GM13977 (cell line): ENCODE measurements at regions not wholly inside any gene's neighbourhood (a gene's known extent, or its start where the extent isn't known, plus 50 kb on each side); places are given as distances from the start of the nearest gene placed in this dataset.

Source experiments
- DNase-seq: peaks from one replicate; pipeline ENCODE4 v3.0.0; 2012; ENCODE audit warnings: low spot score
- in situ Hi-C: fragments of 300-500 bp; cut with MboI; formaldehyde crosslinking; loops from one replicate; pipeline ENCODE4 v1.12.0; 2022; ENCODE audit warnings: low sequenced_read_pairs, low pct_unique_long_range_greater_than_20kb, mixed read lengths, inconsistent platforms; ENCODE audit not compliant: unreplicated experiment
- TF ChIP-seq, protein P1 (sequence below): IDR thresholded peaks from 2 replicates; pipeline ENCODE4 v1.5.1; 2012; ENCODE audit warnings: mild to moderate bottlenecking, control low read depth; ENCODE audit not compliant: insufficient read depth; ENCODE audit errors: extremely low read depth, missing control alignments

DNA sequence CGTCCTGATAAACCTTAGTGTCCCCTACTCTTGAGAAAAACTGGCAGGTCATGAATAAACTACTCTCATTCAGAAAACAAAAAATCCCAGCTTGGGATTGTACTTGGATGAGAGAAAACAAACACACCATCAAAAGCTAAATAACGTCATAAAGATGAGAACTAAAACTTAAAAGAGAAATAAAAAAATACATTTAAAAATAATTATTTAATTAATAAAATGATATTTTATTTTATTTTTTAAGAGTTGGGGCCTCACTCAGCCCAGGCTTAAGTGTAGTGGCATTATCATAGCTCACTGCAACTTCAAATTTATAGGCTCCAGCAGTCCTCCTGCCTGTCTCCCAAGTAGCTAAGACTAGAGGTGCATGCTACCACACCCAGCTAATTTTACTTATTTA lies 125.4 kb upstream of the CA10 start:
- in situ Hi-C loops = no loop called here
- TF ChIP-seq, protein P1, sequence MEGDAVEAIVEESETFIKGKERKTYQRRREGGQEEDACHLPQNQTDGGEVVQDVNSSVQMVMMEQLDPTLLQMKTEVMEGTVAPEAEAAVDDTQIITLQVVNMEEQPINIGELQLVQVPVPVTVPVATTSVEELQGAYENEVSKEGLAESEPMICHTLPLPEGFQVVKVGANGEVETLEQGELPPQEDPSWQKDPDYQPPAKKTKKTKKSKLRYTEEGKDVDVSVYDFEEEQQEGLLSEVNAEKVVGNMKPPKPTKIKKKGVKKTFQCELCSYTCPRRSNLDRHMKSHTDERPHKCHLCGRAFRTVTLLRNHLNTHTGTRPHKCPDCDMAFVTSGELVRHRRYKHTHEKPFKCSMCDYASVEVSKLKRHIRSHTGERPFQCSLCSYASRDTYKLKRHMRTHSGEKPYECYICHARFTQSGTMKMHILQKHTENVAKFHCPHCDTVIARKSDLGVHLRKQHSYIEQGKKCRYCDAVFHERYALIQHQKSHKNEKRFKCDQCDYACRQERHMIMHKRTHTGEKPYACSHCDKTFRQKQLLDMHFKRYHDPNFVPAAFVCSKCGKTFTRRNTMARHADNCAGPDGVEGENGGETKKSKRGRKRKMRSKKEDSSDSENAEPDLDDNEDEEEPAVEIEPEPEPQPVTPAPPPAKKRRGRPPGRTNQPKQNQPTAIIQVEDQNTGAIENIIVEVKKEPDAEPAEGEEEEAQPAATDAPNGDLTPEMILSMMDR = no peak
- no peak for DNase-seq

DNA sequence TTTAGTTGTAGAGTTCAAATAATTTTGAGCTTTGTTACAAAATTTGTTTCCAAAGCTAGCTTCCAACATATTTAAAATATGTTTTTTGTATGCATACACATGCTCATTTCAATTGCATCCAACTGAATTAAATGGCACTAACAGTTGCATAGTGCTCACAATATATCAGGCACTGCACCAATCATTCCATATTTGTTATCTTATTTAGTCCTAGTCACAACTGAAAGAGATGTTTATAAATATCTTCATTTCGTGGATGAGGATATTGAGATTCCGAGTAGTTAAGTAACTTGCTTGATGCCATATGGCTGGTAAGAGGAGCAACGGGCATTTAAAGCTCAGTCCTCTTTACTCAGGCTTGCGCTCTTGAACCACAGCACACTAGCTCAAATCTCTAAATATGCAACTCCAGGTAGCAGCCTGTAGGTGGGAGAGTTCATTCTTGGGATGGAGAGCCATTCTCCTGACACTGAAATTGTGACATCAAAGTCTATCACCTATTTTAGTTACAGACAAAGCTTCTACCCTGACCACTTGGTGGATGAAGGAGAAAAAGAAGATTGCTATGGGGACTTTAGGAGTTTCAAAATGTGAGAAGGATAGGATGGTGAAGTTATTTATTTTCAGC lies 118.0 kb upstream of the CA10 start:
- TF ChIP-seq, protein P1 = no peak
- DNase-seq = no peak
- in situ Hi-C loops = no loop called here

DNA sequence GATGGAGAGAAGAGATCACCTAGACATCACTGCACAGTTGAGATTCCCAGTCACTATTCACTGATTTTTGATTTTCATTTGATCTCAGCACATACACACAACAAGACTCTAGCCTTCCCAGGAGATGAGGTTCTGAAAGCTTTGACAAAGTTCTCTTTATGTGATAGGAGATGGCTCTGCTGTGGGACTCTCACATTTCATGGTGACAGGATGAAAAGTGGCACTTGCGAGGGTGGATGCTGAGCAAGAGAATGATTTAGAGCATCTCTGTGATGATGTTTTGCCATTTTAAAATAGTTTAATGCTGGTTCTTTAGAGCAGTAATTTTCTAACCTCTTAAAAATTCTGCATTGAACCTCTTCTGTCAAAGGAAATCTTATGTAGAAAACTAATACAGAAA lies 113.3 kb upstream of the CA10 start:
- in situ Hi-C loops = no loop called here
- TF ChIP-seq, protein P1 = no peak

DNA sequence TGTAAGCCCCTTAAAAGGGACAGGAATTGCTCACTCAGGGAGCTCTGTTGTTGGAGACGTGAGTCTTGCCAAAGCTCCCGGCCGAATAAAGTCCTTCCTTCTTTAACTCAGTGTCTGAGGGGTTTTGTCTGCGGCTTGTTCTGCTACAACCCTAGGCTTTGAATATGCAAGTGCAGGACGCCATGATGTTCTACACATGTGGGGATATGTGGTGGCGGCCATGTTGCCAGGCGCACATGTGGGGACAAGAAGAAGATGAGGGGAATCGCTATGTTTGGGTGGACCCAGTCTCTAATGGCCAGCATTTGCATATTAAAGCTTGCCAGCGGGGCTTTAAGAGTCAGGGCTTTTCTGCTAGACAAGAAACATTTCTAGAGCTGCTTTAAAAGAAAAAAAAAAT lies 96.8 kb upstream of the CA10 start:
- in situ Hi-C loops = no loop called here
- DNase-seq = no peak
- TF ChIP-seq, protein P1 = no peak

More for the DNA sequence above, 113.3 kb upstream of the CA10 start:
- no peak for DNase-seq

DNA sequence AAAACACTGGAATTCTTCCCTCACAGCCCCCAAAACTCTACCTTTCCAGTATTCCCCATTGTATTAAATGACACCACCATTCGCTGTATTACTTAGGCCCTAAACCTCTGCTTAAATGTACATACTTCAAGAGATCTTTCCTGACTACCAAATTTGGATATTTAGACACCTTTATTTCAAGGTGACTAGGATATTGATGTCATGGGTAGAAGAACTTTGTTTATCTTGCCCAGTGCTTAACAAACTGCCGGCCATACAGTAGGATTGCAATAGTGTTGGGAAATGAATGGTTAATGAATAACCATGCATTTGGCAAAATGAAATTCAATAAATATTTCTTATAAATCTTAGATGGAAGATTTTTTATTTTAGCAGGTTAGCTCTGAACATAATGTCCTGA lies 86.2 kb upstream of the CA10 start:
- in situ Hi-C loops = no loop called here
- DNase-seq = no peak
- TF ChIP-seq, protein P1 = no peak

DNA sequence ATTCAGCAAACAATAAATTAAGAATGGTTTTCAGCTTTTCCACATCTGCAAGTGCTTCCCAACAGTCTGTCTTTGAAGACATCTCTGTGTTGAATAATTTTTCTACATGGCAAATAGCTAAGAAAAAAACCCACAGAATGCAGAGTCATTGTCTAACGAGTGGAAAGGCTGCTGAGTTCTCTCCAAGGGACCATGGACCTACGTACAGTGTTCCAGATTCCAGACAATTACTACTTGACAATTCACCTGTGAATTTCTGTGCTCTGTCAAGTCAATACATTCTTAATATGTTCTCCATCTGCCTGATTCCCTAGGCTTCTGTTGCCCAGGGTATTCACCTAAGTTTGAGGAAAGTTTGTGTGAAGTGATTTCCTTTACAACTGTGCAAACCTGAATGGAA lies 83.8 kb upstream of the CA10 start:
- in situ Hi-C loops = no loop called here
- TF ChIP-seq, protein P1 = no peak
- DNase-seq = no peak
